Esophagus muscularis mucosa (tissue), 4 donors: ENCODE measurements at regions not wholly inside any gene's neighbourhood (a gene's known extent, or its start where the extent isn't known, plus 50 kb on each side); places are given as distances from the start of the nearest gene placed in this dataset.

Experiments used
- DNase-seq: peaks from one replicate; pipeline ENCODE4 v3.0.0-alpha.2; 2017; ENCODE audit errors: extremely low spot score
- H3K27ac ChIP-seq, 4 donors: fragments of 200-600 bp; sonication (generic); replicated peaks in 1 of 4; 1 replicate in 3 of 4; 2 replicates in 1 of 4; pipeline ENCODE4 v1.5.1; 2016 to 2019; ENCODE audit warnings: mild to moderate bottlenecking in 1 of 4
- H3K27me3 ChIP-seq, 4 donors: fragments of 200-600 bp; sonication (generic); one replicate each; pipeline versions ENCODE4 v1.5.1 to v1.6.0; 2016 to 2019
- H3K36me3 ChIP-seq, 4 donors: fragments of 200-600 bp; sonication (generic); one replicate each; pipeline ENCODE4 v1.5.1; 2016 to 2019
- H3K4me1 ChIP-seq, 4 donors: fragments of 200-600 bp; sonication (generic); one replicate each; pipeline ENCODE4 v1.5.1; 2016 to 2019
- H3K4me3 ChIP-seq, 4 donors: fragments of 200-600 bp; sonication (generic); 1 replicate in 2 of 4; 2 replicates in 2 of 4; pipeline ENCODE4 v1.5.1; 2016 to 2019; ENCODE audit warnings: mild to moderate bottlenecking in 4 of 4, moderate library complexity in 1 of 4
- H3K9me3 ChIP-seq, 4 donors: fragments of 200-600 bp; sonication (generic); 1 replicate in 3 of 4; 2 replicates in 1 of 4; pipeline ENCODE4 v1.5.1; 2016 to 2019
- CTCF ChIP-seq, 3 experiments: fragments of 200-600 bp in 2 of 3; fragments of 450-650 bp in 1 of 3; sonication (generic) in 2 of 3; IDR thresholded peaks; one replicate each; pipeline ENCODE4 v1.5.1; 2017 to 2019; ENCODE audit warnings: antibody characterized with exemption in 3 of 3, mild to moderate bottlenecking in 2 of 3, moderate library complexity in 1 of 3
- EP300 ChIP-seq: sonication (generic); formaldehyde crosslinking; IDR thresholded peaks from one replicate; pipeline ENCODE4 v1.6.1; 2017; ENCODE audit warnings: antibody characterized with exemption
- POLR2A ChIP-seq: fragments of 450-650 bp; IDR thresholded peaks from one replicate; pipeline ENCODE4 v1.6.1; 2017; ENCODE audit warnings: antibody characterized with exemption, moderate library complexity, mild to moderate bottlenecking, low read depth
- POLR2AphosphoS5 ChIP-seq, 2 donors: sonication (generic); formaldehyde crosslinking; IDR thresholded peaks; one replicate each; pipeline ENCODE4 v1.6.1; 2017; ENCODE audit warnings: antibody characterized with exemption in 2 of 2
- WGBS: methylation state at CpG from one replicate; pipeline ENCODE4 v1.1.5; 2018; 5-methylcytosine and 5-hydroxymethylcytosine counted together
- intact Hi-C: fragments of 100-400 bp; cut with DNase I; formaldehyde crosslinking; loops from one replicate; pipeline ENCODE4 v1.15.1; 2023

GRCh38 chr5:99940540-99940939 lies 594.6 kb upstream of the FAM174A start:
- Histone ChIP-seq H3K9me3 (no peaks in the 10 kb centered on the region), H3K27ac (no peak overlapping the region), H3K27me3 (no peaks in the 10 kb centered on the region), H3K4me3 (no peak overlapping the region), H3K36me3 (no peaks in the 10 kb centered on the region), H3K4me1 (no peaks in the 10 kb centered on the region)
- intact Hi-C loops = no loop called here
- TF ChIP-seq POLR2AphosphoS5 (IDR thresholded peaks at IDR 0.05) (no peak), CTCF (IDR thresholded peaks at IDR 0.05) (no peak), EP300 (no peak), POLR2A (no peak)
- no peak for DNase-seq

- Histone ChIP-seq H3K36me3 (no peaks in the 10 kb centered on the region), H3K27me3 (no peaks in the 10 kb centered on the region), H3K4me3 (no peak overlapping the region), H3K4me1 (no peaks in the 10 kb centered on the region), H3K27ac (no peak overlapping the region), H3K9me3 (no peaks in the 10 kb centered on the region)
- WGBS = 38% methylated on average over 1 of the region's 1 CpG
- no peak for DNase-seq
- no peak for TF ChIP-seq CTCF (IDR thresholded peaks at IDR 0.05)
- no peak for TF ChIP-seq POLR2AphosphoS5 (IDR thresholded peaks at IDR 0.05)
- TF ChIP-seq EP300 = no peak
- no peak for TF ChIP-seq POLR2A
- intact Hi-C loops = no loop called here
Observed at GRCh38 chr5:99936911-99937310, 598.3 kb upstream of the FAM174A start.

GRCh38 chr5:99929806-99930135 lies 605.4 kb upstream of the FAM174A start:
- DNase-seq = no peak
- Histone ChIP-seq H3K27me3 (no peaks in the 10 kb centered on the region), H3K4me3 (no peak overlapping the region), H3K36me3 (no peaks in the 10 kb centered on the region), H3K9me3 (no peaks in the 10 kb centered on the region), H3K4me1 (no peaks in the 10 kb centered on the region), H3K27ac (no peak overlapping the region)
- TF ChIP-seq EP300 (no peak), POLR2AphosphoS5 (IDR thresholded peaks at IDR 0.05) (no peak), POLR2A (no peak), CTCF (IDR thresholded peaks at IDR 0.05) (no peak)
- intact Hi-C loops = no loop called here

- Histone ChIP-seq H3K36me3 (no peaks in the 10 kb centered on the region), H3K4me3 (no peak overlapping the region), H3K4me1 (no peaks in the 10 kb centered on the region), H3K9me3 (no peaks in the 10 kb centered on the region), H3K27ac (no peak overlapping the region), H3K27me3 (no peaks in the 10 kb centered on the region)
- intact Hi-C loops = no loop called here
- WGBS = 100% methylated on average over 1 of the region's 2 CpGs
- TF ChIP-seq POLR2AphosphoS5 (IDR thresholded peaks at IDR 0.05) (no peak), POLR2A (no peak), CTCF (IDR thresholded peaks at IDR 0.05) (no peak)
- DNase-seq = no peak
Observed at GRCh38 chr5:99929067-99929805, 605.9 kb upstream of the FAM174A start.

GRCh38 chr5:99928490-99928889 lies 606.7 kb upstream of the FAM174A start:
- H3K9me3 ChIP-seq = no peaks in the 10 kb centered on the region
- no peak overlapping the region for H3K4me3 ChIP-seq
- DNase-seq = no peak
- no peak overlapping the region for H3K27ac ChIP-seq
- TF ChIP-seq EP300 = no peak
- no peak for TF ChIP-seq CTCF (IDR thresholded peaks at IDR 0.05)
- TF ChIP-seq POLR2AphosphoS5 (IDR thresholded peaks at IDR 0.05) = no peak
- intact Hi-C loops = no loop called here
- H3K36me3 ChIP-seq = no peaks in the 10 kb centered on the region
- no peaks in the 10 kb centered on the region for H3K27me3 ChIP-seq
- WGBS = 88% methylated on average over 4 of the region's 4 CpGs
- H3K4me1 ChIP-seq = no peaks in the 10 kb centered on the region
